ENCODE measurements at regions not wholly inside any gene's neighbourhood (a gene's known extent, or its start where the extent isn't known, plus 50 kb on each side); places are given as distances from the start of the nearest gene placed in this dataset.

DNA sequence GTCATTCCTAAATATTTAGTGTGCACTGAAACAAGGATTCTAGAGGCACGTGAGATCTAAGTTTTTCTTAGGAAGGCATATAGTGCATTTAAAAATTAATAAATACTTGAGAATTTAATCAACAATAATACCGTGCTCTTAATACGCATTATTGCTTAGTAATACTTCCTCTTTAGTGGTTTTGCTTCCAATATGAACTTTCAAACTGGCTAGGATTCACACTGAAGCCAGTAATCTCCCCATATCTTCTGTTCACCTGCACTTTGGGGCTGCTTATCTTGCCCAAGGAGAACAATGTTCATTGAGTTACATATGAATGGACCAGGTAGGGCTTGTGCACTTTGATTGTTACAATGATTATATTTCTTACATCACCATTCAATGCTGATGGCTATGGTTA lies 180.5 kb upstream of the RIOK2 start:
- TF ChIP-seq, protein P1, sequence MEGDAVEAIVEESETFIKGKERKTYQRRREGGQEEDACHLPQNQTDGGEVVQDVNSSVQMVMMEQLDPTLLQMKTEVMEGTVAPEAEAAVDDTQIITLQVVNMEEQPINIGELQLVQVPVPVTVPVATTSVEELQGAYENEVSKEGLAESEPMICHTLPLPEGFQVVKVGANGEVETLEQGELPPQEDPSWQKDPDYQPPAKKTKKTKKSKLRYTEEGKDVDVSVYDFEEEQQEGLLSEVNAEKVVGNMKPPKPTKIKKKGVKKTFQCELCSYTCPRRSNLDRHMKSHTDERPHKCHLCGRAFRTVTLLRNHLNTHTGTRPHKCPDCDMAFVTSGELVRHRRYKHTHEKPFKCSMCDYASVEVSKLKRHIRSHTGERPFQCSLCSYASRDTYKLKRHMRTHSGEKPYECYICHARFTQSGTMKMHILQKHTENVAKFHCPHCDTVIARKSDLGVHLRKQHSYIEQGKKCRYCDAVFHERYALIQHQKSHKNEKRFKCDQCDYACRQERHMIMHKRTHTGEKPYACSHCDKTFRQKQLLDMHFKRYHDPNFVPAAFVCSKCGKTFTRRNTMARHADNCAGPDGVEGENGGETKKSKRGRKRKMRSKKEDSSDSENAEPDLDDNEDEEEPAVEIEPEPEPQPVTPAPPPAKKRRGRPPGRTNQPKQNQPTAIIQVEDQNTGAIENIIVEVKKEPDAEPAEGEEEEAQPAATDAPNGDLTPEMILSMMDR (IDR thresholded peaks at IDR 0.05; ENCODE audit: control insufficient read depth, extremely low read depth, insufficient read depth): no peak
- no peak for DNase-seq (ENCODE audit: low read depth)
- H3K4me3 ChIP-seq (ENCODE audit: low read depth, low read length): no peak overlapping the region

DNA sequence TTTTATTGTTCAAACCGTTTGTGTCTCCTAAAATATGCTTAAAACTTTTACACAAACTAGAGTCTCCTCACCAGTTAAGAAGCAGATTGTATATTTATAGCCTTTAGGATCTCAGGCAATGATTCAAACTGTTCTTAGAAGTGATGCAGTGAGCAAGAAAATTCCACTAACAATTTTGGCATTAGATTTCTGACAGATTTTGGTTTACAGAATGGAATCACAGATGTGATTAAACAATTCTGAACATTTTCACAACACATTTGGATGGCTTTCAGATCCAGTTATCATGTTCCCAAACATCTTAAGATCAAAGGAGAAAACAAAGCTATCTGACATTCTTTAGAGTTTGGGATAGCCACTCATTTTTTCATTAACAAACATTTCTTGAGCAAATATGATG lies 181.7 kb upstream of the RIOK2 start:
- H3K4me3 ChIP-seq (ENCODE audit: low read depth, low read length): no peak overlapping the region
- TF ChIP-seq, protein P1 (IDR thresholded peaks at IDR 0.05; ENCODE audit: control insufficient read depth, extremely low read depth, insufficient read depth): no peak
- DNase-seq (ENCODE audit: low read depth): no peak

DNA sequence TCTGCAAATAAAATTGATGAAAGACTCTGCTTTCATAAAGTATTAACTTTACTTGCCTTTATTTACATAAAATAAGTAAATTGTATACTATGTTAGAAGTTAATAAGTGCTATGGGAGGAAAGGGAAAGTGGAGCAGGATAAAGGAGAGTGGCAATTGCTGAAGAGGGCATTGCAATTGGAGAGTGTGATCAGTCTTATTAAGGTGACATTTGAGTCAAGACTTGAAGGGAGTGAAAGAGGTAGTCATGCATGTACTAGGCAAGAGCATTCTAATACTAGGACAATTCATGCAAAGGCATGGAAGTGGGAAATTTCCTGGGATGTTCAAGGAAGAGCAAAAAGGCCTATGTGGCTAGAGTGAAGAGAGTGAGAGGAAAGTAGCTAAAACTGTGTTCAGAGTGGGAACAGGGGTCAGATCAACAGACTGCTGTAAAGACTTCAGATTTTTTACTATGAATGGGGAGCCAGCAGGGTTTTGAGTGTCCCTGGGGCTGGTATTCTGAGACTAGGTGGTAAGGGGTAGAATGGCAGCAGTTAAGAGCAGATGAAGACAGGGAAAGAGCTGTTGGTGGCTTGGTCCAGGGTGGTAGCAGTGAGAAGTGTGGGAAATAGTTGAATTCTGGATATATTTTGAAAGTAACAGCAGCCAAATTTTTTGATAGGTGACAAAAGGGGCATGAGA lies 182.3 kb upstream of the RIOK2 start:
- TF ChIP-seq, protein P1 (IDR thresholded peaks at IDR 0.05; ENCODE audit: control insufficient read depth, extremely low read depth, insufficient read depth): no peak
- no peak for DNase-seq (ENCODE audit: low read depth)

DNA sequence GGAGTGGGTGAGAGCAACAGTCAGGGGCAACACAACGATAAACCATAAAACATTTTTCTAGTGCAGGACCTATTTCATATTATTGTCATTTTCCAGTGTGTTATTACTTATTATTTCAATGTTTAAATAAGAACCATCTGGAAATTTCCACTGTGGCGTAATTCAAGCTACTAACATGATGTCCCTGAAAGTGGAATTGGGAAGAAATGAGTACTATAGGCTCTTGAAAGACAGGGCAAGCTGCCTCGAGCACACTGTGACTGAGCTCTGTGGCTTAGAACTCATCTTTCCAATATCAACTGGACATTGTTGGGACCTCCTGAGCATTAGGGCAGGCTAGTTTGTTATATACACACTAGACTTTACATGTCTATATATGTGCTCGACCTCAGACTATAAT lies 182.9 kb upstream of the RIOK2 start:
- TF ChIP-seq, protein P1 (IDR thresholded peaks at IDR 0.05; ENCODE audit: control insufficient read depth, extremely low read depth, insufficient read depth): no peak
- DNase-seq (ENCODE audit: low read depth): no peak
- no peak overlapping the region for H3K4me3 ChIP-seq (ENCODE audit: low read depth, low read length)

More for the DNA sequence above, 182.3 kb upstream of the RIOK2 start:
- no peak overlapping the region for H3K4me3 ChIP-seq (ENCODE audit: low read depth, low read length)

DNA sequence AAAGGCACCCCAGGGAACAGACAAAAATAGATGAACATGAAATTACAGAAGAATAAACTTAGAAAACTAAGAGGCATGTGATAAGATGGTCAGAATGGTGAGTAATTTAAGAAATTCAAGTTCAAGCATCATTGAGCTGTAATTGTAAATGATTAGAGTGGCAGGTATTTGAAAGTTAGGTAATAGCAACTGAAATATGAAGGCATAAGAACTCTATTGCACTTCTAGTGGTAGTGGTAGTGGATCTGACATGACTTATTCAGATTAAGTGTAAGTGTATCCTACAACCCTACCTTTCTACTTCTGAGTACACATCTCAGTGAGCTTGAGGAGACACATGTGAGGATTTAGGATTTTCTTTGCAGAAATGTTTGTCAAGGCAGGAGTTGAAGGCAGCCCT lies 192.9 kb upstream of the RIOK2 start:
- no peak for DNase-seq (ENCODE audit: low read depth)
- H3K4me3 ChIP-seq (ENCODE audit: low read depth, low read length): no peak overlapping the region
- TF ChIP-seq, protein P1 (IDR thresholded peaks at IDR 0.05; ENCODE audit: control insufficient read depth, extremely low read depth, insufficient read depth): no peak

DNA sequence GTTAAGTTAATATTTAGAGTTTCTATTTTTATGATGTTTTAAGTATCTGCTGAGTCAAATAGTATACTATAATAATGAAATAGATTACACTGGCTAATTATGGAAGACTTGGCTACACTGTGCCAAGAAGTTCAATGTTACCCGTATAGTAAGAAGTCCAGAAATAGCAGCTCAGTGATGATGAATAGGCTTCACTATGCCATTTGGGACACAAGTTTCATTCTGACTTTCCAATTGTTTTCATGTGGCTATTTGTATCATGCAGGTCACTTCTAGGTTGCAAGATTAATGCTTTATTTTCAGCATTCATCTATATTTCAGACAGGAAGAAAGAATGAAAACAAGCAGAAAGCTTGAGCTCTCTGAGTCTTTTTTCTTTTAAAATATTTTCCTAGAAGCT lies 194.5 kb upstream of the RIOK2 start:
- DNase-seq (ENCODE audit: low read depth): no peak
- no peak overlapping the region for H3K4me3 ChIP-seq (ENCODE audit: low read depth, low read length)
- TF ChIP-seq, protein P1 (IDR thresholded peaks at IDR 0.05; ENCODE audit: control insufficient read depth, extremely low read depth, insufficient read depth): no peak

DNA sequence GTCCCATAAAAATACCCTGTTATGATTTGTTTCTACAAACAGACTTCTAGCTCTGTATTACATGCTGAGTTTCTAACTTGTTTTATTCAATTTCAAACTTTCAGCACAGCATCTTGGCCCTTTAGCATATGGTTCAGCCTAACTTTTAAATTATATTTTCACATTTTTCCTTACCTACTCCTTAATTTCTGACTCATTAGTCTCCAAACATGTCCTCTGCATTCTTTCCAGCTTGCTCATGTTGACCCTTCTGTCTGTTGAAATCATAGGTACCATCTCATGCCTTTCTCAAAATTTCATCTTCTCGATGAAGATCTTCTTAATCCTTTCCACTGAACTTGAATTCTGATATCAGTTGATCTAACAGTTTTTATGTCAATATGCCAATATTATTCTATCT lies 200.9 kb upstream of the RIOK2 start:
- no peak overlapping the region for H3K4me3 ChIP-seq (ENCODE audit: low read depth, low read length)
- DNase-seq (ENCODE audit: low read depth): no peak
- TF ChIP-seq, protein P1 (IDR thresholded peaks at IDR 0.05; ENCODE audit: control insufficient read depth, extremely low read depth, insufficient read depth): no peak

Data from LNCaP clone FGC (cell line).